Esophagus (tissue), 2 donors: ENCODE measurements at regions not wholly inside any gene's neighbourhood (a gene's known extent, or its start where the extent isn't known, plus 50 kb on each side); places are given as distances from the start of the nearest gene placed in this dataset.
"Not testable (repeated sequence)": the region's sequence is repeated elsewhere in the genome, so short reads cannot be mapped to it uniquely, and the experiment has no call there.

Experiments used
- H3K27ac ChIP-seq, 2 donors: one replicate each; pipeline ENCODE4 v1.5.1; 2013; ENCODE audit warnings: low read depth in 2 of 2, mild to moderate bottlenecking in 2 of 2, inconsistent platforms in 1 of 2, low read length in 1 of 2, moderate library complexity in 1 of 2
- H3K27me3 ChIP-seq, 2 donors: one replicate each; pipeline ENCODE4 v1.6.1; 2013; ENCODE audit warnings: low read length in 2 of 2, control low read depth in 1 of 2, mild to moderate bottlenecking in 1 of 2; ENCODE audit not compliant: insufficient read depth in 2 of 2, control insufficient read depth in 1 of 2
- H3K36me3 ChIP-seq, 2 donors: one replicate each; pipeline ENCODE4 v1.6.1; 2013; ENCODE audit warnings: low read length in 1 of 2; ENCODE audit not compliant: control insufficient read depth in 2 of 2, insufficient read depth in 2 of 2
- H3K4me1 ChIP-seq, 2 donors: one replicate each; pipeline ENCODE4 v1.6.1; 2013; ENCODE audit warnings: low read length in 1 of 2; ENCODE audit not compliant: control insufficient read depth in 2 of 2, insufficient read depth in 2 of 2
- H3K4me3 ChIP-seq, 2 donors: one replicate each; pipeline ENCODE4 v1.5.1; 2013; ENCODE audit warnings: low read length in 2 of 2, mild to moderate bottlenecking in 2 of 2, low read depth in 1 of 2, moderate library complexity in 1 of 2
- H3K9me3 ChIP-seq, 2 donors: one replicate each; pipeline ENCODE4 v1.6.1; 2013; ENCODE audit warnings: mild to moderate bottlenecking in 2 of 2, low read depth in 1 of 2, low read length in 1 of 2, moderate library complexity in 1 of 2; ENCODE audit not compliant: control insufficient read depth in 2 of 2, insufficient read depth in 1 of 2
- WGBS, 2 donors: extraction: QIAGEN DNeasy Blood & Tissue Kit; methylation state at CpG; one replicate each; pipeline ENCODE4 v1.1.7; 2013; 5-methylcytosine and 5-hydroxymethylcytosine counted together
- donor health status: healthy with polysubstance abuse.
- donor health status: Bipolar disorder and iron deficiency.

DNA sequence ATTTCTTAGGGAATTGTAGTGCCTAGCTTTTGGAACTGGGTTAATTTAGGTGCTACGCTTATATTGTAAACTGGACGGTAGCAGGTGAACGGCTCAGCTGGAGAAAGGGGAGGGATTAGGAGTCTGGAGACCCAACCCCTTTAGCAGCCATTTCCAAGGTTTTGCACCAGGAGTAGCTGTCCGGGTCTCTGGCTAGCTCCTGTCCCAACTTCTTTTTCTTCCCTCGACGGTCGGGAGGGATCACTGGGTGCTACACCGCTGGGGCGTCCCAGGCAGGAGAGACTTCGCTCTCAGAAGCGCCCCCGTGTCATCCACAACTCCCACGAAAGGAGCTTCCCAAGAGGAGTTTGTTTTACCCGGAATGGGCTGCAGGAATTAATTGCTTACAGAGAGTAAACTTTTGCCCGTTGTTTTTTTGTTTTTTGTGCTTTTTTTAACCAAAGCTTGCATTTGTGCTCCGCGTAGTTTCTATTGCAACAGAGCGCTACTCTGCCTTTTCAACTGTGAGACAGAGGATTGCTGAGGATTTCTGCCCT is 1640.9 kb upstream of the C9orf72 start:
- H3K36me3 ChIP-seq, result no peaks in the 10 kb centered on the region
- H3K4me3 ChIP-seq, result peak overlapping the region in 1 of 2 donors; percentile 41
- H3K4me1 ChIP-seq, result peaks cover 7 to 11% of the 10 kb centered on the region in 2 donors
- H3K27ac ChIP-seq, result no peak overlapping the region
- H3K9me3 ChIP-seq, result no peaks in the 10 kb centered on the region
- H3K27me3 ChIP-seq, result peaks cover 9 to 11% of the 10 kb centered on the region in 2 donors
- WGBS, 2 donors, result 1 to 3% methylated on average over 18 of the region's 18 CpGs

DNA sequence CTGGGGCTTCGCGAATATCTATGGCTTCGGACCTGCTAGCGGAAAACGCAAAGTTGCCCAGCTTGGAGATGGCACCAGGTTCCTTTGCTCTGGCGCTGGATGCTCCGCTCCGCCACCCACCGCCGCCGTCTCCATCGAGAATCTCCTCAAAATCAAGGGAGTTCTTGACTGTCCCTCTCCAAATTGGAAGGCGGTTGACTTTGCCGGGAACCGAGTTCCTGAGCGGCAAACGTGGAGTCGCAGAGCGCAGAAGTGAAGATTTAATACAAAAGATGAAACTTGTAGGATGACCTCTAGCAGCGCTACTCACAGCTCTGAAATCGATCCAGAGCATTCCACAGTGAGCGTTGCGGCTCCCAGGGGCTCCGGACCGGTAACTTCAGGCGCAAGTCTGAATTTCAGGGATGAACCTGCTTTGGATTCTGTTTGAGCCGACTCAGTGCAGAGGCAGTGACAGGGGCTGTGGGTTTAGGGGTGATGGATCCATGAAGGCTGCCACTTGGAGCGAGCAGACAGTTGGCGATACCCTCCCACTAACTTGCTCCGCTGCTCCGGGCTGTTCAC is 1641.5 kb upstream of the C9orf72 start:
- Histone ChIP-seq H3K27ac (no peak overlapping the region), H3K9me3 (no peaks in the 10 kb centered on the region), H3K4me3 (peak overlapping the region in 1 of 2 donors; percentile 41), H3K27me3 (peaks cover 9 to 11% of the 10 kb centered on the region in 2 donors), H3K4me1 (peaks cover 7 to 11% of the 10 kb centered on the region in 2 donors), H3K36me3 (no peaks in the 10 kb centered on the region)
- 4 to 5% methylated on average over 31 of the region's 31 CpGs for WGBS, 2 donors

DNA sequence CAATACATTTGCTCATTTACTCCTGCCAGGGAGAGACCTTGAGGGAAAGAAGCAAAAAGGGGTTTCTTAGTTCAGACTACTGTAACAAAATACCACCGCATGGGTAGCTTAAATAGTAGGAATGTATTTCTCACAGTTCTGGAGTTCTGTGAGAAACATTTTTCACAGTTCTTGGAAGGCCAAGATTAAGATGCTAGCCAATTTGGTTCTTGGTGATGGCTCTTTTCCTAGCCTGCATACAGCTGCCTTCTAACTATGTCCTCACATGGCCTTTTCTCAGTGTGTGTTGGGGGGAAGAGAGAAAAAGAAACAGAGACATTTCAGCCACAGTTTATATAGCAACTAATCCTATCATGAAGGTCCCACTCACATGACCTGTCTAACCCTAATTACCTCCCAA is 1644.7 kb upstream of the C9orf72 start:
- Histone ChIP-seq H3K27me3 (peaks cover 7 to 9% of the 10 kb centered on the region in 2 donors), H3K36me3 (no peaks in the 10 kb centered on the region), H3K4me3 (no peak overlapping the region), H3K4me1 (peaks cover 7 to 9% of the 10 kb centered on the region in 2 donors), H3K9me3 (no peaks in the 10 kb centered on the region), H3K27ac (no peak overlapping the region)
- 93 to 95% methylated on average over 1 of the region's 1 CpG for WGBS, 2 donors

DNA sequence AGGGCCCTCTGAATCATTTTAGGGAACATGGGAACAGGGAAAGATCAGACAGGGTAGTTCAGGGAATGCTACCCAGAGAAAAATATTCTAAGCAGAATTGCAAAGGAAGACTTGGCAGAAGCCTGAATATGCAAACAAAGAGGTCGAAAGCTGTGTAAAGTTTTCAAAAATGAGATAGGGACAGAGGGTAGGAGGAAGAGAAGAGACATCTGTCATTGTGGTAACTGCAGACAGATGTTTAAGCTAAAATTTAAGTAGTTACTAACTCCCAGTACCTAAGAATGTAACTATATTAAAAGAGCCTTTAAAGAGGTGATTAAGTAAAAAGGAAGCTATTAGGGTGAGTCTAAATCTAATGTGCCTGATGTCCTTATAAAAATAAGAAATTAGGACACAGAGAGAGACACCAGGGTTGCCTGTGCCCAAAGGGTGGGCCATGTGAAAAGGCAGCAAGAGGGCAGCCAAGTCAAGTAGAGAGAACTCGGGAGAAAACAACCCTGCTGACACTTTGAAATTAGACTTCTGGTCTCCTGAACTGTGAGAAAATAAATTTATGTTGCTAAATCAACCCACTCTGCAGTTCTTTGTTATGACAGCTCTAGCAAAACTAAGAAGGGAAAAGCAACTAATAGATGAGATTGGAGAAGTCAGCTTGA is 1647.4 kb upstream of the C9orf72 start:
- H3K27ac ChIP-seq, result no peak overlapping the region
- WGBS, 2 donors, result 32 to 47% methylated on average over 2 of the region's 2 CpGs
- no peaks in the 10 kb centered on the region for H3K36me3 ChIP-seq
- H3K4me1 ChIP-seq, result no peaks in the 10 kb centered on the region
- no peaks in the 10 kb centered on the region for H3K27me3 ChIP-seq
- no peaks in the 10 kb centered on the region for H3K9me3 ChIP-seq
- no peak overlapping the region for H3K4me3 ChIP-seq

DNA sequence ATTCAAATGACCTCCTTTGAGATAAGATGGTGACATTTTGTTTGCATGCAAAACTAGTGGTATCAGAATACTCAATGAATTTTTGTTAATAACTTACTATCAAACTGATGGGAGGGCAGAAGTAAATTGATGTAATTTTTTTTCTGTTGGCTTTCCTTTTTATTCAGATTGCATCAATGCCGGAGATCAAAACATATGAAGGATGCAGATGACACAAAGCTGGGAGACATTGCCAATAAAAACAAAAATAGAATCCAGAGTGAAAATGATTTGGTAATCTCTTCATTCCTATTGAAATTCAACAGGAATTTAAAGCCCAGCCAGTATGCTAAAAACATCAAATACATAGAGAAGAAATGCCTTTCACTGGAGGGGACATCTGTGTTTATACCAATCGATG is 1655.3 kb upstream of the C9orf72 start:
- Histone ChIP-seq H3K4me1 (no peaks in the 10 kb centered on the region), H3K27me3 (no peaks in the 10 kb centered on the region), H3K36me3 (no peaks in the 10 kb centered on the region), H3K9me3 (no peaks in the 10 kb centered on the region), H3K27ac (no peak overlapping the region), H3K4me3 (no peak overlapping the region)
- 71 to 76% methylated on average over 2 of the region's 2 CpGs for WGBS, 2 donors

DNA sequence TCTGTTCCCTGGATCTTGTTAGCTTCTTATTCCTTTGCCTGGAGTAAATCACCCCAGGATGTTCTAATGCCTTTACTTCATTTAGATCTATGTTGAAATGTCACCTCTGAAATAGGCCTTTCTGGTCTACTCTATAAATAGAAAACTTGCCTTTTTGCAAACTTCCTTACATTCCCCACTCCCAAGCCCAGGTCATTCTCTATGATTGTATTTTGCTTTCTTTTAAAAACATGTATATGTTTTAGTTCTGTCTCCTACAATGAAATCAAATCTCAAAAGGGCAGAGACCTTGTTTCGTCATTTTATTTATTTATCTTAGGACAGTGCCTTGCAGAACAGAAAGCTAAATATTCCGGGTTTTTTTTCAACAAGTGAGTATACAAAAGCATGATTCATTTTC is 1657.7 kb upstream of the C9orf72 start:
- 53 to 56% methylated on average over 2 of the region's 2 CpGs for WGBS, 2 donors
- H3K27me3 ChIP-seq, result no peaks in the 10 kb centered on the region
- no peaks in the 10 kb centered on the region for H3K36me3 ChIP-seq
- no peak overlapping the region for H3K4me3 ChIP-seq
- H3K9me3 ChIP-seq, result no peaks in the 10 kb centered on the region
- H3K27ac ChIP-seq, result no peak overlapping the region
- H3K4me1 ChIP-seq, result no peaks in the 10 kb centered on the region

DNA sequence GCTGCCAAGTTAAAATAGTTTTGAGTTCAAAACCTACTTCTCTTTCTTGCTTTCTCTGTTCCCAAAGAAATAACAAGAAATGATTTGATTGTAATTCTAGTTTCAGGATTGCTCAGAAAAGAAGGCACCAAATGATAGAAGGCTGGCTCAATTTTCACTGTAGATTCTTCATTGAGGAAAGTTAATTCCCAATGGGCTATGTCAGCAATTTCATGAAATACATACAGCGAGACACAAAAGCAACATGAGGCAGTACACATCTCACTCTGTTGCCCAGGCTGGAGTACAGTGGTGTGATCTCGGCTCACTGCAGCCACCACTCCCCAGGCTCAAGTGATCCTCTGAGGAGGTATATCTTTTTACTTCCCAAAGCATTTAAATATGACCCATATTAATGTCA is 1659.9 kb upstream of the C9orf72 start:
- Histone ChIP-seq H3K27ac (no peak overlapping the region), H3K4me3 (no peak overlapping the region), H3K27me3 (no peaks in the 10 kb centered on the region), H3K36me3 (no peaks in the 10 kb centered on the region), H3K9me3 (no peaks in the 10 kb centered on the region), H3K4me1 (no peaks in the 10 kb centered on the region)
- 86 to 91% methylated on average over 2 of the region's 2 CpGs for WGBS, 2 donors

DNA sequence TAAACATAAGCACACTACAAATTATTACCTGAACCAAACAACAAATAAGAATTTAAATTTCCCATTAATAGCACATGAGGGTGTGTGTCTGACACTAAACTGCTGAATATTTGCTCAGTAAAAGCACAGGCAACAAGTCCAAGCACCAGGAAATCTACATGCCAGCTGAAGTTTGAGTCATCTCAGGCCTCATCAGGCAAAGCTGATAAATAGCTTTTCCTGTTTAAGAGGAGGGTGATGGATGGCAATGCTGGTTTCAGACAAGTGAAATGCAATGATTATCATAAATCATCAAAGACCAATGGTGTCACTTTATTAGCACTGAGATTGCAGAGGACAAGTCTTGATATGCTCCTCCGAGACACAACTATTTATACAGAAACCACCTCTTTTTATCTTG is 1668.0 kb upstream of the C9orf72 start:
- 58 to 62% methylated on average over 1 of the region's 1 CpG for WGBS, 2 donors
- H3K4me3 ChIP-seq, result no peak overlapping the region

DNA sequence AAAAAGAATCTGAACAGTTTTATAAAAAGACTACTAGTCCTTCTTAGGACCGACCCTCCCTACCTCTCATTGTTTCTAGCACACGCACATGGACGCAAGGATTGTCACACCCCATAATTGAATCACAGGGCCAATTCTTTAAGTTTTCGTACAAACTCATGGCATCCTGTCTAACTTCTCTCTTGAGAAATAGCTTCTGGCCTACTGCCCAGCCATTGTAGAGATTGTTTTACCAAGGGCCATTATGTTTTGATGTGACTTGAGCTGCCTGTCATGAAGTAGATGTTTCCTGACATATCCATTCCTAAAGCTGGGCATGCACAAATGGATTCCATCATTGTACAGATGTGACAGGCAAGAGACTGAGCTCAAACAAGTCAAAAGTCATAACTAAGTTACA is 1672.1 kb upstream of the C9orf72 start:
- Histone ChIP-seq H3K4me3 (no peak overlapping the region), H3K36me3 (no peaks in the 10 kb centered on the region), H3K27ac (no peak overlapping the region), H3K9me3 (no peaks in the 10 kb centered on the region), H3K27me3 (no peaks in the 10 kb centered on the region), H3K4me1 (no peaks in the 10 kb centered on the region)
- WGBS, 2 donors, result 53 to 71% methylated on average over 4 of the region's 4 CpGs

More for the DNA sequence above, 1668.0 kb upstream of the C9orf72 start:
- Histone ChIP-seq H3K4me1 (no peaks in the 10 kb centered on the region), H3K9me3 (no peaks in the 10 kb centered on the region), H3K36me3 (no peaks in the 10 kb centered on the region), H3K27me3 (no peaks in the 10 kb centered on the region), H3K27ac (no peak overlapping the region)

DNA sequence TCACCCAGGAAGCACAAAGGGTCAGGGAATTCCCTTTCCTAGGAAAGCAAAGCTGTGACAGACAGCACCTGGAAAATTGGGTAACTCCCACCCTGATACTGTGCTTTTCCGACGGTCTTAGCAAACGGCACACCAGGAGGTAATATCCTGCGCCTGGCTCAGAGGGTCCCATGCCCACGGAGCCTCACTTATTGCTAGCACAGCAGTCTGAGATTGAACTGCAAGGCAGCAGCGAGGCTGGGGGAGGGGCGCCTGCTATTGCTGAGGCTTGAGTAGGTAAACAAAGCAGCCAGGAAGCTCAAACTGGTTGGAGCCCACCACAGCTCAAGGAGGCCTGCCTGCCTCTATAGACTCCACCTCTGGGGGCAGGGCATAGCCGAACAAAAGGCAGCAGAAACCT is 1697.1 kb upstream of the C9orf72 start:
- not testable (repeated sequence) for H3K27me3 ChIP-seq, H3K4me1 ChIP-seq, H3K9me3 ChIP-seq, H3K27ac ChIP-seq, H3K36me3 ChIP-seq, H3K4me3 ChIP-seq
- WGBS, 2 donors, result 87 to 91% methylated on average over 8 of the region's 8 CpGs
